MG63 (cell line): ENCODE measurements at regions not wholly inside any gene's neighbourhood (a gene's known extent, or its start where the extent isn't known, plus 50 kb on each side); places are given as distances from the start of the nearest gene placed in this dataset.

Experiments
- DNase-seq: peaks from one replicate; pipeline ENCODE4 v3.0.0-alpha.2; 2020
- H3K27me3 ChIP-seq: fragments of 250-450 bp; sonication (Bioruptor Pico); 2 replicates; pipeline ENCODE4 v1.5.1; 2020; ENCODE audit warnings: mild to moderate bottlenecking, moderate library complexity
- H3K36me3 ChIP-seq: fragments of 250-450 bp; sonication (Bioruptor Pico); 2 replicates; pipeline ENCODE4 v1.5.1; 2020; ENCODE audit warnings: mild to moderate bottlenecking, moderate library complexity
- H3K4me3 ChIP-seq: fragments of 250-450 bp; sonication (Bioruptor Pico); 2 replicates; pipeline ENCODE4 v1.5.1; 2020; ENCODE audit warnings: mild to moderate bottlenecking, moderate library complexity
- H3K9me3 ChIP-seq: fragments of 250-450 bp; sonication (Bioruptor Pico); 2 replicates; pipeline ENCODE4 v1.5.1; 2020; ENCODE audit warnings: mild to moderate bottlenecking, moderate library complexity

DNA sequence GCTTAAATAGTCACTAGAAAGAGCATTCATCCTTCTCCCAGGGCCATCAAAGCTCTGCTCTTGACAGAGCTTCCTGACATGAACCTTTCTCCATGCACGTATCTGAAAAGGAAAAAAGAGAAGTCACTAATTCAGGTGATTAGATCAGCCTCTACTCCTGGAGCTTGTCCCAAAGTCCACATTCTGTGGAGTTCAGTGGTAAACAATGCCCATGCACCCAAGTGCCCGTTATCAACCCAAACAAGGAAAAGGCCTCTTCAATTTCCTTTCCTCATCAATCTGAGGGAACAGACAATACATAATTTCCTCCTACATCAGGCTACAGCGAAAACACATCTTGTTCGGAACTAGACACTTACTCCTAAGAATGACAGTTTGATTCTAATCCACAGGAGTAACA lies 129.2 kb upstream of the PCSK2 start:
- no peak for DNase-seq
- Histone ChIP-seq H3K9me3 (no peaks in the 10 kb centered on the region), H3K27me3 (no peaks in the 10 kb centered on the region), H3K36me3 (no peaks in the 10 kb centered on the region), H3K4me3 (no peak overlapping the region)

DNA sequence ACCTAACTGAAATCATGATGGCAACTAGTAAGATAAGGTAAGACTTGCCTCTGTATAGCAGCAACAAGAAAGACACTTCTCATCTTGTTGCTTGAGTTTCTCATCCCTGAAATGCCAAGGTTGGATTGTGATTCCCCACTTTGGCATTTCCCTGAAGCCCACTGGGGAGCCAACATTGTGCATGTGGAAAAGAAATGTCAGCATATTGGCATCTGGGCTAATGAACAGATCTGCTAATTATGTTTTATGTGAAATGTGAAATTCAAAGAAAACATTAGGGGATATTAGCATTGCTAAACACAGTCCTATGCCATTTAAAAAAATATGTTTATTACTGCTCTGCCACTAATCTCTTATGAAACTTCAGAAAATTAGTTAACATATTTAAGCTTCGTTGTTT lies 126.3 kb upstream of the PCSK2 start:
- Histone ChIP-seq H3K4me3 (no peak overlapping the region), H3K9me3 (no peaks in the 10 kb centered on the region), H3K27me3 (no peaks in the 10 kb centered on the region), H3K36me3 (no peaks in the 10 kb centered on the region)
- no peak for DNase-seq

DNA sequence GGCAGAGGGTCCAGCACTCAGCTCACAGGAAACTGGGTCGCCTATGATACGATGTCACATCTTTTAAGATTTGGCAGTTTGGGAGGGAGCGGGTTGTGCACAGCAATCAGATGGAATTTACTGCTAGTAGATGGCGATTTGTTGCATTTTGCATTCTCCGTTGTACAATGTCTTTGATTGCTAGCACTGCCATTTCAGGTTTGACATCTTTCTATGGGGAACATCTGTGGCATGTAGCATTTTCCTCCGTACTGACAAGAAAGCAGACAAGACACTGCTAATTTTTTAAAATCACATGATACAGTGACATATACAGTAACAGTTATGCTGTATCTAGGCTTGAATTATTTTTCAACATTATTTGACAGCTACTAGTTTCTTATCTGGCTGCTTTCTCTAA lies 119.7 kb upstream of the PCSK2 start:
- Histone ChIP-seq H3K27me3 (no peaks in the 10 kb centered on the region), H3K36me3 (no peaks in the 10 kb centered on the region), H3K4me3 (no peak overlapping the region), H3K9me3 (no peaks in the 10 kb centered on the region)
- DNase-seq = no peak

DNA sequence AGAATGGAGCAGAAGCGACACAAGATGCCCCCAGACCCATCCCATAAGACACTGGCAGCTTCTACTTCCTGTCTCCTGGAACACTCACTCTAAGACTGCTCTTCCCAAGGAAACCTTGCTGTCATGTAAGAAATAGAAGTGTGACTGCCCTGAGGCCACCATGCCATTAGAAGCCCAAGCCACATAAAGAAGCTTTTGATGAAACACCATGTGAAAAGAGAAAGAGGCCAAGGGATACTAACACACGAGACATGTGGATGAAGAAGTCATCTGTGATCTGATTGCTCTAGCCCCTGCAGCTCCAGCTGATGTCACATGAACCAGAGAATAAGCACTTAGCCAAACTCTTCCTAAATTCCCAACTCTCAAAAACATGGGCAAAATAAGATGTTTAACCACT lies 117.9 kb upstream of the PCSK2 start:
- Histone ChIP-seq H3K9me3 (no peaks in the 10 kb centered on the region), H3K27me3 (no peaks in the 10 kb centered on the region), H3K4me3 (no peak overlapping the region), H3K36me3 (no peaks in the 10 kb centered on the region)
- DNase-seq = no peak

DNA sequence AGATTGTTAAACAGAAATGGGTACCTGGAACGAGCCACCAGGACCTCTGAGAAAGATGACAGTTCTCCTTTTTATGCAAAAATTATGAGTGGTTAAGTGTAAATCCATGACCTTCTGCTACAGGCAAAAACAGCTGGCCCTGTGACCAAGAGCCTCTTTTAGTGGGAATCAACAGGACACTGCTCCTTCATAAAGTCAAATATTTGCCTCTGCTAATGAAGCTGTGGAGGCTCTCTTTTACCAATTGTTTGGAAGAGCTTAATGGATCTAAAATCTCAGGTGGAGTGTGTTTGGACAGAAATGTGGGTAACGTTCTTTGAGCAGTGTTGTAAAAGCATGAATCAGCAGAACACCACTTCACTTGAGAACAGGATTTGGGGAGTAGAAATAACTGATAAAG lies 117.5 kb upstream of the PCSK2 start:
- H3K36me3 ChIP-seq = no peaks in the 10 kb centered on the region
- no peak overlapping the region for H3K4me3 ChIP-seq
- DNase-seq = no peak
- no peaks in the 10 kb centered on the region for H3K9me3 ChIP-seq
- no peaks in the 10 kb centered on the region for H3K27me3 ChIP-seq

DNA sequence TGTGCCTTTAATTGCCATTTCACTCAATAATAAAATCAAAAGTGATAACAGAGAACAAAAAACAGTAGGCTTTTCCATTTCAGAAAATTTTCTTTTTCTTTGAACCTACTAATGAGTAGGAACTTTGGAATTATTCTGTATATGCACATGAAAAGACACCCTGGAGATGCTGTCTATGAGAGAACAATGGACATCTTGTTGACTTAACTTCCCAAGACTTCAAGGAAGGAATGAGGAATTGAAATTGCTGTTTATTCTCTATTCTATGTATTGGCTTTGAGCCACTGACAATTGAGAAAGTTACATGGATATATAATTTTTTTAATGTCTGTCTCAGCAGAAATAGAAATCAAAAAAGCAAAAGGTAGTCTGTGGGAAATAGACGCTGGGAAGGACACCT lies 98.6 kb upstream of the PCSK2 start:
- Histone ChIP-seq H3K9me3 (no peaks in the 10 kb centered on the region), H3K4me3 (no peak overlapping the region), H3K36me3 (no peaks in the 10 kb centered on the region), H3K27me3 (no peaks in the 10 kb centered on the region)
- no peak for DNase-seq

DNA sequence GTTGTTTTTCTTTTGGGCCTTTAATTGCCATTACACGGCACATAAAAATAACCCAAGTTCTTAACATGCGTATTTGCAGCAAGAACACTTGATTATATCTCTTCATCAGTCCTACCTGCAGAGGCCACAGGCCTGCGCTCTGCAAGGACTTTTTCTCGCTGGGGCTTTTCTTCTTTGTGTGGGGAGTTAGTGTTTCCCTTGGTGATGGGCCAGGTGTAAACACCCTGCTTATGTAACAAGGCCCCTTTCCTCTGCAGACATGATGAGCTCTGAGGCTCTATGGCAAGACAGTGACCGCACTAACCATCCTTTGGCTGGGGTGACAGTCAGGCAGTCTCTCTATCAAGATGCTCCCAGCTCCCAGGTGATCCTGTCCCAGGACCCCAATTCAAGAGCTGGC lies 97.8 kb upstream of the PCSK2 start:
- H3K36me3 ChIP-seq = no peaks in the 10 kb centered on the region
- no peak overlapping the region for H3K4me3 ChIP-seq
- H3K27me3 ChIP-seq = no peaks in the 10 kb centered on the region
- DNase-seq = no peak
- no peaks in the 10 kb centered on the region for H3K9me3 ChIP-seq

DNA sequence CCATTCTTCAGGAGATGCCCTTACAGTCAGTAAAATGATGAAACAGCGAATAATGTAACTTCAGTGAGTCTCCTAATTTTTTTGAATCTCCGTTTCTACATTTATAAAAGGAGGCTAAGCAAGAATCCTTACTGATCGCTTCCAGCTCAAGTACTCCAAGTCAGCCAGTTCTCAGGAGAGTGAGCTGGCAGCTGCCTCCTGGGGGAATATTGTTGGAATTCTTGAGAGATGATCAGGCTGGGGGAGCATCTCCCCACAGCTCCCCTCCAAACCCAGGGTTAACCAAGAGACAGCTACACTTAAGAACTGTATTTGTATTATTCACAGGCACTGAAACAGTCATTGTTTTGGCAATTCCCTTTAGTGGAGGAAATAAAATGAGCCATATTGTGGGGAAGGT lies 89.1 kb upstream of the PCSK2 start:
- DNase-seq = no peak
- no peak overlapping the region for H3K4me3 ChIP-seq
- no peaks in the 10 kb centered on the region for H3K36me3 ChIP-seq
- H3K9me3 ChIP-seq = no peaks in the 10 kb centered on the region
- no peaks in the 10 kb centered on the region for H3K27me3 ChIP-seq

DNA sequence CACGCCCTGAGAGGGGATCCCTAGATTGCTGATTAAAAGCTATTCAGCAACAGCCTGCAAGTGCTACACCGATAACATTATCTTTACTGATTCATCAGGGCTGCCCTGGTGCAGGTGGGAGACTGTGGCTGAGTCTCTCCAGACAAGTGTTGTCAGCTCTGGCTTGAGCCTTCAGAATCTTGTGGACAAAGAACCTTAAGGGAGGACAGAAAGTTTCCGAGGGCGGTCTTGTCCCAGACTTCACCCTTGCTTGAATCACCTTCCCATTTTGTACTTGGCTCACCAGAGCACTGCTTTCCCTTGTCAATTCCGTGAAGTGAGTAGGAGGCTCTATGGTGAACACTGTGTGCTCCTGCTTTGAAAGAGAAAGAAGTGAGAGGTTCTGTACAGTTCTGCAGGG lies 88.6 kb upstream of the PCSK2 start:
- no peaks in the 10 kb centered on the region for H3K9me3 ChIP-seq
- DNase-seq = no peak
- no peaks in the 10 kb centered on the region for H3K36me3 ChIP-seq
- H3K27me3 ChIP-seq = no peaks in the 10 kb centered on the region
- H3K4me3 ChIP-seq = no peak overlapping the region

DNA sequence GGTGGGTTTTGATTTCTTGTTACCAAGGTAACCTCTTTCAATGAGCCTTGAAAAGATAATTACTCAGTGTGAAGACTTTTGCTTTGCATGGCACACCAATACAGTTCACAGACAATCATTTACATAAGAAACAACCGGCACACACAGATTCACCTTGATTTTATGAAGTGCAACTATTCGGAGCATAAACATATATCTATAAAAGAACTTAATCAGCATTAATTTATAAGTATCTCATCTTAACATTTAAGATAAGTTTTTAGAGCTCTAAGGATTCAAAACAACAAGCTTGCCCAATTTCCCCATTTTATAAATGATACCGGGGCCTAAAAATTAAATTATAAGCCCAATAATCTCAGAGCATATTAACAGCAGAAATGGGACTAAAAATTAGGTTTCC lies 85.9 kb upstream of the PCSK2 start:
- Histone ChIP-seq H3K27me3 (no peaks in the 10 kb centered on the region), H3K36me3 (no peaks in the 10 kb centered on the region), H3K9me3 (no peaks in the 10 kb centered on the region), H3K4me3 (no peak overlapping the region)
- DNase-seq = no peak

DNA sequence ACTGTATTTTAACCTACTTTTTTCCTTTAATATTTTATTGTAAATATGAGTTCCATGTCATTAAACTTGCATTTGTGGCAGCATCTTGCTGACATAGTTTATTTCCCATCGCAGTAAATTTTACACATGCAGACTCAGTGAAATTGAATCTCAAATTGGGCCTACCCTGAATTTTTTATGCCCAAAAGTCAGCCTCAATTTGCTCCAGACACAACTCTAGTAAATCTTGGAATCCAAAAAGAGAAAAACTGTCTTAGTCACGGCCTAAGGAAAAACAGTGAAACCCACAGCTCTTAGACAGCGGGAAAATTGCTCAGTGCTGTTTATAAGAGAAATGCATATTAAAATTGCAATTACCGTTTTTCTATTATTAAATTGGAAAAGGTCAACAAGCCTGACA lies 85.3 kb upstream of the PCSK2 start:
- H3K9me3 ChIP-seq = no peaks in the 10 kb centered on the region
- no peak for DNase-seq
- no peaks in the 10 kb centered on the region for H3K27me3 ChIP-seq
- no peak overlapping the region for H3K4me3 ChIP-seq
- no peaks in the 10 kb centered on the region for H3K36me3 ChIP-seq

DNA sequence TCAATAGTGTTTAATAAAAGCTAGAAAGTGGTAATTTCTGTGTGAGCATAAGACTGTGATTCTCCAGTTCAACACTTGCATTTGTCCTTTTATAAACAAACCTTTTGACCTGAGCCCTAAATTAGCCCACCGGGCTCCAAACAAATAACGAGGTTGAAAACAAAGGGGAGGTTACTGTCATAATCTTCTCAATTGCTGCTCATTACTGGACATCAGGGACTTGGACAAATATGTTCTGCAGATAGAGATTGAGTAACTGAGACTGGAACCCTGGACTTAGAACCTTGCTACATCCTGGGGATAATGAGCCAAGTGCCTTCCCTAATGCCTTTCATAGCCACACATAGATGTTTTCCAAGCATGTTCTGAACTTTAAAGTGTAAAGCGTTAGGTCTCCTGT lies 84.2 kb upstream of the PCSK2 start:
- Histone ChIP-seq H3K4me3 (no peak overlapping the region), H3K9me3 (no peaks in the 10 kb centered on the region), H3K27me3 (no peaks in the 10 kb centered on the region), H3K36me3 (no peaks in the 10 kb centered on the region)
- DNase-seq = no peak

DNA sequence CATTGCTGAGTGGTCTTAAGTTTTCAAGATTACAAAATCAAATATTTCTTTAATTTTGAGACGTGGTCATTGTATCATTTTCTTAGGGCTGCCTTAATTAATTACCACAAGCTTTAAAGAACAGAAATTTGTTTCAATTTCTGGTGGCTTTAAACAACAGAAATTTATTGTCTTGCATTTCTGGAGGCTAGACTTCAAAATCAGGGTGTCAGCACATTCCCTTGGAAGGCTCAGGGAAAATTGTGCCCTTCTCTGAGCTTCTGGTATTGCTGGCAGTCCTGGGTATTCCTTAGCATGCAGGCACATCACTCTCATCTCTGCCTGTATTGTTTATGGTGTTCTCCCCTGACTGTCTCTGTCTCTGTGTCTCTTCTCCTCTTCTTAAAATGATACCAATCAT lies 76.0 kb upstream of the PCSK2 start:
- Histone ChIP-seq H3K27me3 (no peaks in the 10 kb centered on the region), H3K4me3 (no peak overlapping the region), H3K36me3 (no peaks in the 10 kb centered on the region), H3K9me3 (no peaks in the 10 kb centered on the region)
- DNase-seq = no peak

DNA sequence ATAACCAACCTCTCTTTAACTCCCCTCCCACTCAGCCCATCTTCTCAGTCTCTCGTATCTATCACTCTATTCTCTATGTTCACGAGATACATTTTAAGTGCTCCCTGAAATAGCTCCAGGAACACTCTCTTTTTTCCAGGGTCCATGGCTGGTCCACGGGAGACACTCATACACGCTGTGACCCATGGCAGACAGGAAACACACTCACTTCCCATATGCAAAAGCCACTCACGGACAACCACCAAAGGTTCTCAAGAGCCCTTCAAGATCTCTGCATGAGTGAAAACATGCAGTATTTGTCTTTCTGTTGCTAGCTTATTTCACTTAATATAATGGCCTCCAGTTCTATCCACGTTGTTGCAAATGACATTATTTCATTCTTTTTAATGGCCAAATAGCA lies 71.4 kb upstream of the PCSK2 start:
- no peak overlapping the region for H3K4me3 ChIP-seq
- no peaks in the 10 kb centered on the region for H3K36me3 ChIP-seq
- H3K27me3 ChIP-seq = no peaks in the 10 kb centered on the region
- H3K9me3 ChIP-seq = no peaks in the 10 kb centered on the region
- DNase-seq = no peak

DNA sequence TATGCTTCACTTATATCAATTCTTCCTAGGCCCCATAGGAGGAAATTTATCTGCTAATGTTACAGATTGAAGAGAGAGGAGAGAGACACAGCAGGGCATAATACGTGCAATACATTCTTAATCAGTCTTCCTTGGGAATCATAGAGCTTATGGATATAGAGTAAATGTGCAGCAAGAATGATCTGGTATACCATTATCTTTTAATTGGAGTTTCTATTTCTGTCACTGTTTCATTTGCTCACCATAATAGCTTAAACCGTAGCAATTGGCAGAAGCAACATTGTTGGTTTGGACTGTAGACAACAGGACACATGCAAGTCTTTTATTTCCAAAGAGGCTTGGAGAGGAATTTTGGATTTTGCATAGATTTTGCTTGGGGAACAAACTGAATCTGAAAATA lies 68.1 kb upstream of the PCSK2 start:
- no peaks in the 10 kb centered on the region for H3K27me3 ChIP-seq

DNA sequence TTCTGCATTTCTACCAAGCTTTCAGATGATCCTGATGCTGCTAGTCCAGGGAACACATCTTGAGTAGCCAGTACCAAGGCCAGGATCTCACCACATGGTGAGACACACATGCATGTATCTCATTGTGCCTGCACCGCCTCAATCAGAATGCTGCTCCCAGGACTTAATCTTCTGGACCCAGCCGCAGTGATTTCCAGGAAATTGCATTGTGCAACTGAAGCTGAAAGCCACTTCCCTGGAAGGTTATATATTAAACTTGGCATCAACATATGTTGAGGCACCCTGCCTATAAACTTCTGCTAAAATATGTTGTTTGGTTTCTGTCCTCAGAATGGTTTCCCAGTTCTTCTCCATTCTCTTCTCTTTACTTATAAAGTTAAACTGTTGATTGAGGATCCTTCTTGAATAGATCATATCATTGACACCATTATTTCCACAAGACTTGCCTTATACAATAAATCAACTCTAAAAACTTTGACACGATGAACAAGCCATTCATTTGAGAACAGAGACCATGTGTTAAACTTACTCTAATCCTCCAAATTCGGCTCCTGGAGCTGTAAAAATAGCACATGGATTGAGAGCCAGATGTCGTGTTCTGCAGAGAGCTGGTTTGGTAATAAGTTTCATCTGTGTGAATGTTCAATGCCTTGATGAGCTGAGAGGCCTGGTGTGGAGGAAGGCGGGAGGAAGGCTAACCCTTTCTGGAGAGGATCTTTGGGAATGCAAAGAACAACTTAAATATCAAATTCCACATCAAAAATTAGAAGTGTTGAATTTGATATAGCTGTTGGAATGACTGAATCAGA lies 65.0 kb upstream of the PCSK2 start:
- DNase-seq = no peak
- no peaks in the 10 kb centered on the region for H3K27me3 ChIP-seq
- no peaks in the 10 kb centered on the region for H3K9me3 ChIP-seq
- no peaks in the 10 kb centered on the region for H3K36me3 ChIP-seq
- no peak overlapping the region for H3K4me3 ChIP-seq

More for the DNA sequence above, 68.1 kb upstream of the PCSK2 start:
- Histone ChIP-seq H3K4me3 (no peak overlapping the region), H3K9me3 (no peaks in the 10 kb centered on the region), H3K36me3 (no peaks in the 10 kb centered on the region)
- DNase-seq = no peak

DNA sequence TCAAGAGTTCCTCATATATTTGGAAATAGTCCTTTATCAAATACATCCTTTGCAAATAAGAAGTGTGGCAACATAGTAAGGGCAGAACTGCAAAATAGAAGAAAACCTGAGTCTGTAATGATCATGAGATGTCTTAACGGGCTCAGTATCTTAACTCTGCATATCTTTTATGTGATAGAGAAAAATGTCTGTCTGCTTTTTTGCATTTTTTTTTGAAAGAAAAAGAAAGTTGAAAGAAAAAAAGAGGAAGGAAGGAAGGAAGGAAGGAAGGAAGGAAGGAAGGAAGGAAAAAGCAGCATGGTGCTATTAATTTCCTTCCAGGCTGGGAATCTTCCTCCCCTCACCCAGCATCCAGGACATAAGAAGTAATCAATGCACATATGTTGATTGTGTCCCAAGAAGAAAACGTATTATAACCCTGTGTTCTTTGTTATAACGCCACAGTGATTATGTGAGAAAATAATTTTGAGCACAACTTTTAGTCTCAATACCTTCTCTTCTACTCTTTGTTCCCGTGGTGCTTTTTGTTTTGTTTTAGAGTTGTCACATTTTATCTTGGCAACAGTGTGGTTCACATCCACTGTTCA lies 58.7 kb upstream of the PCSK2 start:
- Histone ChIP-seq H3K4me3 (no peak overlapping the region), H3K36me3 (no peaks in the 10 kb centered on the region), H3K27me3 (no peaks in the 10 kb centered on the region), H3K9me3 (no peaks in the 10 kb centered on the region)
- no peak for DNase-seq

DNA sequence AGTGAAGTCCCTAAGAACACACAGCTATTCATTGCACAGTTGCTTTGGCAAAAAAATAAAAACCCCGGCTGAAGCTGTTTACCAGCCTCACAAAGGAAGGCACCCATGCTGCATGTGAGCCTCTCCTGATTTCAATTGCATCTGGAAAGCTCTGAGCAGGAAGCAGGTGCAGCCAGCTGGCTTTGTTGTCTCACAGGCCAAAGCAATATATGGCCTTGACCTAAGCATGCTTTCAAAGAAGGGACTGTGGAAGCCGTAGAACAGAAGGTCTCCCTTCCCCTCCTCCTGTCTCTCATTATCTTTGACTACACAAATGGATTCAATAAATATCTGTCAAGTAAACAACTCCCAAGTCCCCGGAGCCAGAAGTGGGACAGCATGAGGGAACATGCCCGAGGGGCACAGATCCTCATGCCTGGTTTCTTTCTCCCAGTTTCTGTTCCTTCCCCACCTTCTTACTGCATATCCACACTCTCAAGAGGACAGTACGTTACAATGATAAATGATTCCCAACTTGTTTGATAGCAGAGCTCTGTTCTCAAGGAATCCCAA lies 57.2 kb upstream of the PCSK2 start:
- no peak overlapping the region for H3K4me3 ChIP-seq
- DNase-seq = no peak
- no peaks in the 10 kb centered on the region for H3K36me3 ChIP-seq
- no peaks in the 10 kb centered on the region for H3K27me3 ChIP-seq
- H3K9me3 ChIP-seq = no peaks in the 10 kb centered on the region
